Endothelial cell (in vitro differentiated cells): ENCODE measurements at regions not wholly inside any gene's neighbourhood (a gene's known extent, or its start where the extent isn't known, plus 50 kb on each side); places are given as distances from the start of the nearest gene placed in this dataset.

Experiments used
- DNase-seq: peaks from one replicate; pipeline ENCODE4 v3.0.0; 2021; ENCODE audit warnings: low spot score
- H3K27ac Mint-ChIP-seq: one replicate; pipeline ENCODE4 v1.8.0; 2021; ENCODE audit warnings: mixed read lengths, inconsistent platforms; ENCODE audit not compliant: unreplicated experiment
- H3K27me3 Mint-ChIP-seq: one replicate; pipeline ENCODE4 v1.8.0; 2021; ENCODE audit warnings: mild to moderate bottlenecking, moderate library complexity, mixed read lengths, inconsistent platforms; ENCODE audit not compliant: unreplicated experiment
- H3K36me3 Mint-ChIP-seq: one replicate; pipeline ENCODE4 v1.8.0; 2021; ENCODE audit warnings: mild to moderate bottlenecking, low read depth, mixed read lengths, inconsistent platforms; ENCODE audit not compliant: unreplicated experiment
- H3K4me1 Mint-ChIP-seq: one replicate; pipeline ENCODE4 v1.8.0; 2021; ENCODE audit warnings: mild to moderate bottlenecking, mixed read lengths, inconsistent platforms; ENCODE audit not compliant: unreplicated experiment
- H3K4me3 Mint-ChIP-seq: one replicate; pipeline ENCODE4 v1.8.0; 2021; ENCODE audit warnings: mild to moderate bottlenecking, mixed read lengths, inconsistent platforms; ENCODE audit not compliant: unreplicated experiment
- H3K9me3 Mint-ChIP-seq: one replicate; pipeline ENCODE4 v1.8.0; 2021; ENCODE audit warnings: mixed read lengths, inconsistent platforms; ENCODE audit not compliant: unreplicated experiment
- CTCF ChIP-seq: fragments of 200-600 bp; sonication (generic); IDR thresholded peaks from one replicate; pipeline ENCODE4 v1.5.0; 2021; ENCODE audit warnings: antibody characterized with exemption; ENCODE audit not compliant: unreplicated experiment

- H3K27ac Mint-ChIP-seq = no peak overlapping the region
These were observed 240.3 kb downstream of the DLL1 start for GRCh38 chr6:170050591-170051041.

GRCh38 chr6:170049641-170050561, 241.0 kb downstream of the DLL1 start:
- Mint-ChIP-seq H3K9me3 (no peaks in the 10 kb centered on the region), H3K4me3 (no peak overlapping the region), H3K27me3 (peaks cover 25% of the 10 kb centered on the region), H3K4me1 (peaks cover 3% of the 10 kb centered on the region), H3K36me3 (peaks cover 4% of the 10 kb centered on the region), H3K27ac (no peak overlapping the region)
- no peak for TF ChIP-seq CTCF
- DNase-seq = no peak

More at GRCh38 chr6:170050591-170051041, 240.3 kb downstream of the DLL1 start:
- H3K4me1 Mint-ChIP-seq = peaks cover 3% of the 10 kb centered on the region
- no peak for DNase-seq
- H3K9me3 Mint-ChIP-seq = no peaks in the 10 kb centered on the region
- TF ChIP-seq CTCF = no peak
- peaks cover 20% of the 10 kb centered on the region for H3K27me3 Mint-ChIP-seq
- peaks cover 4% of the 10 kb centered on the region for H3K36me3 Mint-ChIP-seq
- H3K4me3 Mint-ChIP-seq = no peak overlapping the region

- DNase-seq = no peak
- Mint-ChIP-seq H3K9me3 (no peaks in the 10 kb centered on the region), H3K27me3 (peaks cover 22% of the 10 kb centered on the region), H3K4me1 (peaks cover 3% of the 10 kb centered on the region), H3K36me3 (no peaks in the 10 kb centered on the region), H3K4me3 (no peak overlapping the region), H3K27ac (no peak overlapping the region)
- TF ChIP-seq CTCF = no peak
These were observed 242.1 kb downstream of the DLL1 start for GRCh38 chr6:170048615-170049256.

GRCh38 chr6:170047823-170048222, 243.1 kb downstream of the DLL1 start:
- no peak for TF ChIP-seq CTCF
- H3K9me3 Mint-ChIP-seq = no peaks in the 10 kb centered on the region
- H3K27ac Mint-ChIP-seq = no peak overlapping the region

More at GRCh38 chr6:170047823-170048222, 243.1 kb downstream of the DLL1 start:
- Mint-ChIP-seq H3K27me3 (peaks cover 19% of the 10 kb centered on the region), H3K36me3 (no peaks in the 10 kb centered on the region), H3K4me3 (no peak overlapping the region), H3K4me1 (peaks cover 3% of the 10 kb centered on the region)
- no peak for DNase-seq
